ENCODE measurements at regions not wholly inside any gene's neighbourhood (a gene's known extent, or its start where the extent isn't known, plus 50 kb on each side); places are given as distances from the start of the nearest gene placed in this dataset.

GRCh38 chr2:174690026-174690425, 74.2 kb downstream of the CHRNA1 start:
- no peak for TF ChIP-seq CTCF (conservative IDR thresholded peaks at IDR 0.05; ENCODE audit: control insufficient read depth, insufficient read depth, low read depth, low read length)
- DNase-seq (ENCODE audit: low read depth), result no peak
- no peak overlapping the region for H3K4me3 ChIP-seq (ENCODE audit: control insufficient read depth, low read depth, low read length)

GRCh38 chr2:174688079-174688478, 76.2 kb downstream of the CHRNA1 start:
- peak; percentile 63 for DNase-seq (ENCODE audit: low read depth)
- TF ChIP-seq CTCF (conservative IDR thresholded peaks at IDR 0.05; ENCODE audit: control insufficient read depth, insufficient read depth, low read depth, low read length), result peak; percentile 51
- H3K4me3 ChIP-seq (ENCODE audit: control insufficient read depth, low read depth, low read length), result no peak overlapping the region

- H3K4me3 ChIP-seq (ENCODE audit: control insufficient read depth, low read depth, low read length), result no peak overlapping the region
- TF ChIP-seq CTCF (conservative IDR thresholded peaks at IDR 0.05; ENCODE audit: control insufficient read depth, insufficient read depth, low read depth, low read length), result no peak
- no peak for DNase-seq (ENCODE audit: low read depth)
These were observed 77.8 kb downstream of the CHRNA1 start for GRCh38 chr2:174686430-174686829.

GRCh38 chr2:174683392-174683759, 80.9 kb downstream of the CHRNA1 start:
- peak; percentile 26 for TF ChIP-seq CTCF (conservative IDR thresholded peaks at IDR 0.05; ENCODE audit: control insufficient read depth, insufficient read depth, low read depth, low read length)
- DNase-seq (ENCODE audit: low read depth), result peak; percentile 60
- peak overlapping the region; percentile 60 for H3K4me3 ChIP-seq (ENCODE audit: control insufficient read depth, low read depth, low read length)

GRCh38 chr2:174682578-174683391, 81.5 kb downstream of the CHRNA1 start:
- peak; percentile 61 for DNase-seq (ENCODE audit: low read depth)
- H3K4me3 ChIP-seq (ENCODE audit: control insufficient read depth, low read depth, low read length), result peak overlapping the region; percentile 81
- TF ChIP-seq CTCF (conservative IDR thresholded peaks at IDR 0.05; ENCODE audit: control insufficient read depth, insufficient read depth, low read depth, low read length), result no peak

- peak overlapping the region; percentile 81 for H3K4me3 ChIP-seq (ENCODE audit: control insufficient read depth, low read depth, low read length)
- peak; percentile 20 for DNase-seq (ENCODE audit: low read depth)
- no peak for TF ChIP-seq CTCF (conservative IDR thresholded peaks at IDR 0.05; ENCODE audit: control insufficient read depth, insufficient read depth, low read depth, low read length)
These were observed 82.2 kb downstream of the CHRNA1 start for GRCh38 chr2:174682007-174682577.

Data from fibroblast of mammary gland (primary cell).